GM21360 (cell line): ENCODE measurements at regions not wholly inside any gene's neighbourhood (a gene's known extent, or its start where the extent isn't known, plus 50 kb on each side); places are given as distances from the start of the nearest gene placed in this dataset.

Experiments
- ATAC-seq: cut with Tn5 transposase; IDR thresholded peaks from one replicate; pipeline ENCODE4 v1.9.1; 2021; ENCODE audit warnings: mild to moderate bottlenecking, moderate library complexity; ENCODE audit not compliant: unreplicated experiment

- ATAC-seq = no peak
Observed at GRCh38 chr6:134720353-134721059, 229.4 kb downstream of the ALDH8A1 start.

GRCh38 chr6:134719911-134720310 lies 230.0 kb downstream of the ALDH8A1 start:
- no peak for ATAC-seq

- ATAC-seq = no peak
Observed at GRCh38 chr6:134719286-134719685, 230.6 kb downstream of the ALDH8A1 start.

DNA sequence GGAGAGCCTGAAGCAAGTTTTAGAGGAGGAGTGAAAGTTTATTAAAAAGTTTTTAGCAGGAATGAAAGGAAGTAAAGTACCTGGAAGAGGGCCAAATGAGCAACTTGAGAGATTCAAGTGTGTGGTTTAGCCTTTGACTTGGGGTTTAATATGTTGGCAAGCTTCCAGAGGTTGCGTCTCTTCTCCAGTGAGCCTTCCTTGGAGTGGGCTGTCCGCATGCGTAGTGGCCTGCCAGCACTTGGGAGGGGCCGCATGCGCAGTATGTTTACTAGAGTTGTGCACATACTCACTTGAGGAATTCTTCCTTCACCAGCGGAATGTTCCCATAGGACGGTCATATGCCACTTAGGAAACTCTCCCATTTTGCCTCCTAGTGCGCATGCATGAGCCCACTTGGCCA lies 235.2 kb downstream of the ALDH8A1 start:
- ATAC-seq = no peak

GRCh38 chr6:134714113-134714512 lies 235.8 kb downstream of the ALDH8A1 start:
- ATAC-seq = no peak

GRCh38 chr6:134712311-134712710 lies 237.6 kb downstream of the ALDH8A1 start:
- ATAC-seq = no peak

DNA sequence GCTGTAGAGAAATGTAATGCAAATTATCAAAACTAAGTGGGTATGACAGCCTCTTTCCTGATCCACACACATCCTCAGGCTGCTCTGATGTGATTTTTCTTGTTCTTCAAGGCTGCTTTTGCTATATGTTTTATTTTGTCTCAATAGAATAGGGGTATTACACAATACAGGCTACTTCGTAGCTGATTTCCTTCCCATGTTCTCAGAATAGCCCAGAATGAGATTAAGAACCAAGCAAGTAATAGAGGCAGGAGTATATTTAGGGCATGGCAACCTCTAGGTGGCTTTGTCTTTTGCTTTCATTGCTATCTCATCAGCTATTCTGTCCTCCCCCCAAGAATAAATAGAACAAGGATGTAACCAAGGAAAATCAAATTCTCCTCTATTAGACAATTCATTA lies 241.8 kb downstream of the ALDH8A1 start:
- ATAC-seq = no peak

DNA sequence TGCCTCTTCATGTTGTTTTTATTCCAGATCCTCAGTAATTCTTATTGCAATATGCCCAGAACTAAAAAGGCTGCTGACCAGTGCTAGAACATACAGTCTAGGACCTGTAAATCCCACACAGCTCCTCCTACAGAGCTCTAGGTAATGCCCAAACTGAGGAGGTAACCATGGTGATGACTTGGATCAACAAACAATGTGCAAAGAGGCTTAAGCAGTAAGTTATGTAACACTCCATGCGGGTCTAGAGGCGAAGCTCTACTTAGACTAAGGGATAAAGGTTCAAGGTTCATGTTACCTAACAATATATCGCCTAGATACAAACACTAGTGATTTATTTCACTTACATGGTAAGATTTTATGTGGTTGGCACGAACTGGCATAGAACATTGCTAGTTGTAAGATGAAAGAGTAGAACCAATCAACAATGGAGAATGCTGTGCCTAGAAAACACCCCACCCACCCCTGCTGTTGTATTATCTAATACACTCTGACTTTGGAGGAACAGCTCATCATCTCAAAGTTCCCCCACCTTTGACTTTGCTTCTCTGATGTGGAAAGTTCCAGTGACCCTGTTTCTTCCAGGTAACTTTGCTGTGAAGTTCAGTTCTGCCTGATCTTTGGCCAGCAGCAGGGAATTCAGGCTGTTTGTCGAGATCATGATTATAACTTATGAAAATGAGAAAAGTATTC lies 242.4 kb downstream of the ALDH8A1 start:
- no peak for ATAC-seq

GRCh38 chr6:134706806-134707205 lies 243.1 kb downstream of the ALDH8A1 start:
- ATAC-seq = no peak

- ATAC-seq = no peak
Observed at GRCh38 chr6:134706153-134706552, 243.7 kb downstream of the ALDH8A1 start.

- ATAC-seq = no peak
Observed at GRCh38 chr6:134703206-134703605, 246.7 kb downstream of the ALDH8A1 start.

DNA sequence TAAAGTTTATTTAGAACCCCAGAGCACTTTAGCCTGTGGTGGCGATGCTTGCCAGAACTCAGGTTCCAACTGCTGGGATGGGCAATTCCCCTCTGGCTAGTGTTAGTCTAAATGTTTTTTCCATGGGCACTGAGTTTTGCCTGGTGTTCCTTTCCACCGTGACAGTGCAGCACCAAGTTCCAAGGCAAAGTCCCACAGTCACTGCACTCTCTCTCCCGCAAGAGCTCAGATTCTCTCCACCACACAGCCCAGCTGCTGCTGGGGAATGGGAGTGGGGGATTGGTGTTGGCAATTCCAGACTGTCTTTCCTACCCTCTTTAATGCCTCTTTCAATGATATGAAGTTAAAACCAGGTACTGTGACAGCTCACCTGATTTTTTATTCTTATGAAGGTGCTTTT lies 247.6 kb downstream of the ALDH8A1 start:
- ATAC-seq = no peak

DNA sequence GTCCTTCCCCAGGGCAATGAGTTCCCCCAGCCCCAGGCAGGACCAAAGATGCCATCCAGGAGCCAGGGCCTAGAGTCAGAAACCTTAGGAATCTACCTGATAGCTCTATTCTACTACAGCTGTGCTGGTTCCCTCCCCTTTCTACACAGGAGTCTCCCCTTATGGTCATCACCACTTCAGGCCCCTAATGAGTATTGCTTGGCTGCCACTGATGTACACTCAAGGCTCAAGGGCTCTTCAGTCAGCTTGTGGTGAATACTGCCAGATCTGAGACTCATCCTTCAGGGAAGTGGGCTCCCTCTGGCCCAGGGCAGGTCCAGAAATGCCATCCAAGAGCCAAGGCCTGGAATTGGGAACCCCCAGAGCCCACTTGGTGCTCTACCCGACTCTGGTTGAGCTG lies 248.6 kb downstream of the ALDH8A1 start:
- no peak for ATAC-seq

DNA sequence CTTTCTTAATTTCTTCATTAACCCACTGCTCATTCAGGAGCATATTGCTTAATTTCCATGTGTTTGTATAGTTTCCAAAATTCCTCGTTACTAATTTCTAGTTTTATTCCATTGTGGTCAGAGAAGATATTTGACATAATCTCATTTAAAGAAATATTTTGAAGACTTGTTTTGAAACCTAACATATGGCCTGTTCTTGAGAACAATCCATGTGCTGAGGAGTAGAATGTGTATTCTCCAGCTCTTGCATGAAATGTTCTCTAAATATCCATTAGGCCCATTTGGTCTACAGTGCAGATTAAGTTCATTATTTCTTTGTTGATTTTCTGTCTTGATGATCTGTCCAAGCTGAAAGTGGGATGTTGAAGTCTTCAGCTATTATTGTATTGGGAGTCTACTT lies 251.7 kb downstream of the ALDH8A1 start:
- no peak for ATAC-seq

DNA sequence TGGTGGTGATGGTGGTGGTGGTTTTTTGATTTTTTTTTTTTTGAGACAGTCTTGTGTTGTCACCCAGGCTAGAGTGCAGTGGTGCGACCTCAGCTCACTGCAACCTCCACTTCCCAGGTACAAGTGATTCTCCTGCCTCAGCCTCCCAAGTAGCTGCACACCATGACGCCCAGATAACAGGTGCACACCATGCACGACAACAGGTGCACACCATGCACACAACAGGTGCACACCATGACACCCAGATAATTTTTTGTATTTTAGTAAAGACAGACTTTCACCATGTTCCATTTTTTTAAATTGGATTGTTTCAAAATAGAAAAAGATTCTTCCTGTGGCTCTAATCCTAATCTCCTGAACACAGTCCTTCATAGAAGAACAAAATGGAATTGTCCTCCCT lies 257.9 kb downstream of the ALDH8A1 start:
- no peak for ATAC-seq

GRCh38 chr6:134691180-134691579 lies 258.7 kb downstream of the ALDH8A1 start:
- no peak for ATAC-seq

GRCh38 chr6:134690048-134690447 lies 259.9 kb downstream of the ALDH8A1 start:
- no peak for ATAC-seq

GRCh38 chr6:134689641-134690040 lies 260.3 kb downstream of the ALDH8A1 start:
- no peak for ATAC-seq

- no peak for ATAC-seq
Observed at GRCh38 chr6:134689177-134689576, 260.7 kb downstream of the ALDH8A1 start.

DNA sequence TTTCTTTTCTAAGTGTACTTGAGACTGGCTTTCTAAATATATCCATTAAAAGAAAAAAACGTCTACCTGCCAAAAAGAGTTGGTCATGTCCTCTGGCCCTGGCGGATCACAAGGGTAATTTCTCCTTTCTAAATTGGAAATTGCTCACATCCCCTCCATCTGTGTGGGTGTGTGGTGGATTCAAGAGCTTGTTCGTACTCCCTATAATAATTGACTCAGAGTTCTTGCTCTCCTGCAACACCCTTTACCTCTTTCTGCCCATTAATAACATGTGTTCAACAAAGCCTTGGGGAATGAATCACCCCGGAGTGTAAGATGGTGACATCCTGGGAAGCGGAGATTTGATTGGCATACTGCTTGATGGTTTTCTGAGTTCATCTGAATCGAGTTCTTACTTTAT lies 263.8 kb downstream of the ALDH8A1 start:
- no peak for ATAC-seq

DNA sequence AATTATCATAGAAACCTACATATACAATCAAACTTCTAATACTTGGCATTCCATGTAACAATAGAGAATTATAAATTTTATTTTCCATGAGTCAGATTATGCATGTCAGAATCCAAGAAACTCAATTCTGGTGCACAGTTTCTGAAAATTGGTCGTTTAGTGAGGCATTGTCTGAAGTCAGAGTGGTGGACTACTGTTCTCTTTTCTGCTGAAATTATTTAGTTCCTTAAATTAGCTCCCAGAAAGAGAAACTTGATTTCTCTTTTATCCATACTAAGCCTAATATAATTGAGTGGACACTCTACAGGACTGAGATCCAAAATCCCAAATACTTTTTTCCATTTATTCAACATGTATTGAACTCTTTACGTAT lies 265.5 kb downstream of the ALDH8A1 start:
- ATAC-seq = no peak

DNA sequence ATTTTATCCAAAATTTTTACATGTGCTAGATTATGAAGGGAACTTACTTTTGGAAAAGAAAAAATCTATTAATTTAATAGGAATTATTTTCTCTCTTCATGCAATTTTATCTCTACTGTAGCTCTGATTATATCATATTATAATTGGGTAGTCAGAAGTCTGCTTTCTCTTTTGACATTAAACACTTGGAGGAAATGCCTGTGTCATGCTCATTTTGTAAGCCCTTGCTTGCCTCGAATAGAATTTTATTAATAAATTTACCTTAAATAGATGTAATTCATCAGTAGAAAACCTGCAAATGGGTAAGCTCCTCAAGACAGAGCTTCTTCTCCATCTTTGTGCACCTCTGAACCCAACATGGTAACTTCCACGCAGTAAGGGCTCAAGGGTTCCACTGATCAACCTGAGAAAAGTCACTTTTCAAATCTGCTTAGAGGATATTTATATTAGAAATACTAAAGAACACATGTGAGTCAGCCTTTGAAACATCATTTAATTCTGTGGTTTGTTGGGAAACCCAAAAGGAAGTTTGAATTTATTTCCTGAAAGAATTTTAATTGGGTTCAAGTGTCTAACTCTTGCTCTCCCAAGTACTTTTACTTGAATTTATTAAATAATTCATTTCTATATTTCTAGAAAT lies 266.0 kb downstream of the ALDH8A1 start:
- ATAC-seq = no peak
